HG03571 (cell line): ENCODE measurements at regions not wholly inside any gene's neighbourhood (a gene's known extent, or its start where the extent isn't known, plus 50 kb on each side); places are given as distances from the start of the nearest gene placed in this dataset.

Experiments
- ATAC-seq: cut with Tn5 transposase; IDR thresholded peaks from one replicate; pipeline ENCODE4 v1.9.1; 2021; ENCODE audit not compliant: unreplicated experiment

- no peak for ATAC-seq
Measured at GRCh38 chr3:22208844-22209243, 457.8 kb upstream of the ZNF385D start.

DNA sequence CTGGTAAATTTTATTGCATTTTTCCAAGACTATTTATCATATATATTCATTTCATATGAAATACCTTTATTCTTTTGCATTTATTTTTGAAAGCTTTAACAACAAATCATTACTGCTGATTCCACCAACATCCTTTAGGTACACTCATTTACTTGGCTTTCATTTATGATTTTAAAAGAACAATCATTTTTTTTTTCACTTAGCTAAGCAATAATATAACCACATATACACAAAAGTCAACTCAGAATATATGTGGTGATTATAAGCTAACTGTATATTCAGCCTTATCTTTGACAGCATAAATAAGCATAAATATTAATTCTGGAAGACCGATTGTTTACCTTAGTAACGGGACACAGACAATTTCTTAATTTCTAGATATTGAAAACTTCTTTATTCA, 458.6 kb upstream of the ZNF385D start:
- ATAC-seq: no peak

DNA sequence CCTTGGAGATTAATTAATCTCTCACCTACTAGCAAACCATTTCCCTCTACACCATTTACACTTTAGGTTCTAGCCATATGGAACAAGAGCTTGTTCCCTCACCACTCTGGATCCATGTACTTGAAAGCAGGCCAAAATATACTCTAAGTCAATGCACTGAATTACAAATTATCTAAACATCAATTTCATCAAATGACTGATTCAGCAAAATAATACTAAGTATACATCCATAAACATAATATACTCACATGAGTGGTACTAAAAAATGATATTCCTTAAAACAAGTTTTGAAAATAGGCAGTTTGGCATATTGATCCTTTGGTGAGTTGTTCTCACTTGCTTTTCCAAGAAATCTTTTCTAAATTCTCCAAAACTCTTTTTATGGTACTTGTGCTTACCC, 459.7 kb upstream of the ZNF385D start:
- ATAC-seq: no peak

DNA sequence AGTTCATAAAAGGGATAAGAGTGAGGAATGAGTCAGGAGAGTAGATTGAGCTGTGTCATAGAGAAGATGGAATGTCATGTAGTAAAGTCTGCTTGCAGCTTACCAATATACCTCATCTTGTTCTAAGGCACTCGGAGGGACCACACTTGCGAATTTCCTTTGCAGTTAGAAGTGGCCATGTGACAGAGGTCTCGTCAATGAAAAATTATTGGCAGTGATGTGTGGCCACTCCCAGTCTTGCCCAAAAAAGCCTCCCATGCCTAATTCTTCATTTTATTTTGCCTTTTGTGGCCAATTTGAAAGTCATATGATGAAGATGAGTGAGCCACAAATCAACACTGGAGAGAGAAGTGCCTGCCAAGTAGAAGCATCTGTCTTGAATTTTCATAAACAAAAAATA, 465.6 kb upstream of the ZNF385D start:
- no peak for ATAC-seq

DNA sequence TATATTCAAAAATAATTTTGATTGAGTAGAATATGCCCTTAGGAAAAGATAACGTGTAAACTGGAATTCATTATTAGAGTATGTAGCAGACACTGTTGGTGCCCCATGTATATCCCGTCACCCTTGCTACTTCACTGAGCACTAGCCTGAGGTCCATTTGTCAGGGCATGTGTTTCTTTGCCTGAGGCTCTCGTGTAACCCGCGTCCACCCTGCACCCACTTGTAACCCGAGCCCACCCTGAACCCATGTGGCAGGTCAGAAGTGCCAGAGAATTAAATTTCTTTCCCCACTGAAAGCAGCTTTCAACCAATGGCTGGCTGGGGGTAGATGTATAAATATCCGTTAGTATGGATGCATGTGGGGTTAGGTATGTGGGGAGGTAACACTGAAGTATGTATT, 474.2 kb upstream of the ZNF385D start:
- ATAC-seq: no peak

- ATAC-seq: no peak
Measured at GRCh38 chr3:22228705-22229104, 477.7 kb upstream of the ZNF385D start.

- no peak for ATAC-seq
Measured at GRCh38 chr3:22231061-22231460, 480.1 kb upstream of the ZNF385D start.

- no peak for ATAC-seq
Measured at GRCh38 chr3:22236490-22237270, 485.7 kb upstream of the ZNF385D start.

GRCh38 chr3:22239011-22239410, 488.0 kb upstream of the ZNF385D start:
- no peak for ATAC-seq

GRCh38 chr3:22241110-22241509, 490.1 kb upstream of the ZNF385D start:
- no peak for ATAC-seq

DNA sequence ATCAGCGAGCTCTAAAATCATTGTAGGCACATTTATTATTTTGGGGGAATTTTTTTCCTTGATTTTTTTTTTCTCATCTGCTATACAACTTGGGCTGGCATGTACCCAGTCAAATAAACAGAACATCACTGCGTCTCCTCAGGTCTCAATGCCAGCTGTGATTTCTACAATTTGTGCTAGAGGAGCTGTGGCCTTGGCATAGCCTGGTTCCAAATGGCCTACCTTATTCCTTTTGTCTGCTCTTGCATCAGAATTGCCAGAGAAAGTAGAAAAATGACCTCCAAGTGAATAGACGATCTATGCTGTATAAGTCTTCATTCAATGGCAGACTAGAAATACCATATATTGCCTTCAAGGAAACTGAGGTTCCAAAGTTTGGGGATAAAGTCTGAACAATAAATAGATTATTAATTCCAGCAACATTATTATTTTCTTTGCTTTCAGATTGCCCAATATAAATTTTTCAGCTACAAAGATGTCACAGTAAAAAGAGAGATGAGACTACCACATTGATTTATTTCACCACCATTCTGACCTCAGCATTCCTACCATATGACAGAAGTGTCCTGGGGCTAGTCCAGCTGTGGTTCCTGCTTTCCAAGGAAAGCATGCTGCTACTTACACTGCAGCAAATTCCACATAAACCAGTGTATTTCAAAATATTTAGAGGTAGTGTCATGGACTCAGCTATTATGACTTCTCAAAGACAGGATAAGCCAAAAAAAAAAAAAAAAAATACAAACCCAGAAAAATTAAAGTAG, 493.9 kb upstream of the ZNF385D start:
- no peak for ATAC-seq

DNA sequence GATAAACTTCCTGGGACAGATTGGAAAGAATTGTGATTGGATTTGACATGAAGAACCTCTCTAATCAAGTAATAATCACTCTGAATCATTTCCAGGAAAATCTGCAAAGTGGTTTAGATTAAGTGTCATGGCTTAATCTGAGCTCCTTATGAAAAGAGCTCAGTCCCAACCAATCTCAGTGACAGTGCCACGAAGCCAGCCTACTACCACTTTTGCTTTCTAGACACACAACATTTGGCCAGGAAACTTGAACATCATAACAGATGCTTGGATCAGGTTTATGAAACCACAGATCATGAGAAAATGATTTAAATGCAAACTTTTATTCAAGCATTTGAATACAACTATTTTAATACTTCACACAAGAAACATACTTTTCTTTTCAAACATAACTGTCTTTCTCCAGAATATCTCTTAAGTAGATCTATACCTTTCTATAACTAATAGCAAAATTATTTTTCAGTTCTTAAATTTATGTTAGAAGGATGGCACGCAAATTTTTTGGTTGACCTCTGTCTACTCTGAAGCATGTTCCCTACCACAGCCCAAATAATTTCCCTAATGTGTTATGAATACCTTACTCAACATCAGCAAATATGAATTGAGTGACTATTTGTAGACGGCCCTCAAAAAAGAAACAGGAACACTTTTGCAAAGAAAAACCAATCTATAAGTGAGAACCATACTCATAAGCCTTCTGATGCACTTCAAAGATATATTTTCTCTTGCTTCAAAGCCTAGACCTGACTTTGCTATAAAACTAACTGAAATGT, 495.0 kb upstream of the ZNF385D start:
- no peak for ATAC-seq

DNA sequence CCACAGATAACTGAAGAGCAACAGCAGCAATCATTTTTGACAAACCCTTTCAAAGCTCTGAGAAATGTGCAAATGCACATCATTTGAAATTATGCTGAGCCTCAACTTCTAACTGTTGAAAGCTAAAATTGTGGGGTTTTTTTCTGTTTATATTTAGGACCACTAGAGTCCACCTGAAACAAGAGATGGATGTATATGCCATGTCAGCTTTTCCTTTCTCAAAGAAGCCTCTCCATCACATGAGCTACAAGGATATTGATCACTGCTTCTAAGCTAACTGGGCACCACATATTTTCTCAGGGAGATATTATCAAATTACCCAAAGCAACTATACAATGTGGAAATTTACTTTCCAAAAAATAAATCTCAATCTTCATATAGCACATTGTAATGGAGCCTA, 498.6 kb upstream of the ZNF385D start:
- no peak for ATAC-seq

DNA sequence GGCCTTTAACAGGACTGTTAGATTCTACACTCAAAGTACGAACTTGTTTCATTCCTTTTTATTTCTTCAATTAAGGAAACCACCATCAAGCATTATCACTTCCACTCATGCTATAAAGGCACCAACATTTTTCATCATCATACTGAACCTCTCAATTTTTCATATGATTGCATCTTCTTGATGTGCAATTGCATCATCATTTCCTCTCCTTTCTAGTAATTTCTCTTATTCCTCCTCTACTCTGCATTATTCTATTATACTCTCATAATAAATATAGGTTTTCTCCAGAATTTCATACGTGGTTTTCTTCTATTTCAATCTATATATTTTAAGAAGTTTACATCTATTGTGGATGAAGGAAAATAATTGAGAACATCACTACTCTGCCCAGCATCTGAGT, 506.2 kb upstream of the ZNF385D start:
- ATAC-seq: no peak

- no peak for ATAC-seq
Measured at GRCh38 chr3:22262386-22262785, 511.4 kb upstream of the ZNF385D start.

DNA sequence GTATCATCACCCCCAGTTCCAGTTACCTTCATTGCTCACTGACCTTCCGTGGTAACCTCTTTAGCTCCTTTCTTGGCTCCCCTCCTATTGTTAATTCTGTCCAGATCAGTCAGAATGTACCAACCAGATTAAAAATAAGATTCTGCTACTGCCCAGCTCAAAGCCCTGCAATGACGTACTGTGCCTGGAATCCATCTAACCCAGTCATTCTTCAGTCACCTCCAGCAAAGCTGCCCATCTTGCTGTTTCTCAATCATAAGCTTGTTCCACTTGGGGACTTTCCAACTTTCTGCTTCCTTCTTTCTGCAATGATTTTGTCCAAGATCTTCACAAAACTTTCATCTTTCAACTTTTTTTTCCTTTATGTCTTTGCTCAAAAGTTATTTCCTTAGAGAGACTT, 512.0 kb upstream of the ZNF385D start:
- ATAC-seq: no peak

GRCh38 chr3:22265403-22265802, 514.4 kb upstream of the ZNF385D start:
- ATAC-seq: no peak

GRCh38 chr3:22269831-22270230, 518.8 kb upstream of the ZNF385D start:
- ATAC-seq: no peak

- ATAC-seq: no peak
Measured at GRCh38 chr3:22276351-22276750, 525.3 kb upstream of the ZNF385D start.

GRCh38 chr3:22284559-22284958, 533.5 kb upstream of the ZNF385D start:
- no peak for ATAC-seq

DNA sequence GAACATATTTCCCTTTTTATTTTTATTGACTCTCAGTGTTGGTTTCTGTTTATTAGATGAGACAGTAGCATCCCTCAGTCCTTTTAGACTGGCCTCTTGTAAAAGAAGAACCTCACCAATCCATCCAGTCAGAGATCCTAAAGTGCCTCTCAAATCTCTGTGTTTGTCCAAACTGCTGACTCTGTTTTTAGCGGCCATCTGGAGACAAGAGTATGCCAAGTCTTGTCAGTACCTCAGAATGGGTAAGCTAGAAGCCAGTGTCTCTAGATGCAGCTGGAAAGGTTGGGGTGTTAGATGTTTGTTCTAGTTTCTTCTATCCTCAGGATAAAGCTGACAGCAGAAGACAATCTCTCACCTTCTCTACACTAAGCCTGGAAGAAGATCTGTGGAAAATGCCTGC, 537.7 kb upstream of the ZNF385D start:
- no peak for ATAC-seq

- no peak for ATAC-seq
Measured at GRCh38 chr3:22292681-22293080, 541.7 kb upstream of the ZNF385D start.
